Epithelial cell of esophagus (primary cell): ENCODE measurements at regions not wholly inside any gene's neighbourhood (a gene's known extent, or its start where the extent isn't known, plus 50 kb on each side); places are given as distances from the start of the nearest gene placed in this dataset.

Experiments used
- DNase-seq: peaks from one replicate; pipeline ENCODE4 v3.0.0; 2010; ENCODE audit warnings: low read depth
- H3K4me3 ChIP-seq: 2 replicates; pipeline ENCODE4 v1.5.1; 2011; ENCODE audit warnings: mild to moderate bottlenecking, low read length, control low read depth
- TF ChIP-seq, protein P1 (sequence below): IDR thresholded peaks from 2 replicates; pipeline ENCODE4 v1.5.1; 2011; ENCODE audit warnings: low read depth, mild to moderate bottlenecking, low read length, control low read depth, inconsistent platforms; ENCODE audit not compliant: insufficient read depth; ENCODE audit errors: missing control alignments

DNA sequence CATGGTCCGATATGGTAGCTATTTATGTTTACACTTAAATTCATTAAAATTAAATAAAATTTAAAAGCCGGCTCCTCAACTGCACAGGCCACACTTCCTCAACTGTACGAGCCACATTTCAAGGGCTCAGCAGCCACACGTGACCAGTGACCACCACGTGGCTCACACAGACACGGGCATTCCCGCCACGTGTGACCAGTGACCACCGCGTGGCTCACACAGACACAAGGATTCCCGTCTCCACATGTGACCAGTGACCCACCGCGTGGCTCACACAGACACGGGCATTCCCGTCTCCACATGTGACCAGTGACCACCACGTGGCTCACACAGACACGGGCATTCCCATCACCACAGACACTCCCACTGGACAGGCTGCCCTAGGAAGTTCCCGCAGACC, 91.3 kb downstream of the PDGFA start:
- H3K4me3 ChIP-seq, result no peak overlapping the region
- DNase-seq, result no peak
- TF ChIP-seq, protein P1, sequence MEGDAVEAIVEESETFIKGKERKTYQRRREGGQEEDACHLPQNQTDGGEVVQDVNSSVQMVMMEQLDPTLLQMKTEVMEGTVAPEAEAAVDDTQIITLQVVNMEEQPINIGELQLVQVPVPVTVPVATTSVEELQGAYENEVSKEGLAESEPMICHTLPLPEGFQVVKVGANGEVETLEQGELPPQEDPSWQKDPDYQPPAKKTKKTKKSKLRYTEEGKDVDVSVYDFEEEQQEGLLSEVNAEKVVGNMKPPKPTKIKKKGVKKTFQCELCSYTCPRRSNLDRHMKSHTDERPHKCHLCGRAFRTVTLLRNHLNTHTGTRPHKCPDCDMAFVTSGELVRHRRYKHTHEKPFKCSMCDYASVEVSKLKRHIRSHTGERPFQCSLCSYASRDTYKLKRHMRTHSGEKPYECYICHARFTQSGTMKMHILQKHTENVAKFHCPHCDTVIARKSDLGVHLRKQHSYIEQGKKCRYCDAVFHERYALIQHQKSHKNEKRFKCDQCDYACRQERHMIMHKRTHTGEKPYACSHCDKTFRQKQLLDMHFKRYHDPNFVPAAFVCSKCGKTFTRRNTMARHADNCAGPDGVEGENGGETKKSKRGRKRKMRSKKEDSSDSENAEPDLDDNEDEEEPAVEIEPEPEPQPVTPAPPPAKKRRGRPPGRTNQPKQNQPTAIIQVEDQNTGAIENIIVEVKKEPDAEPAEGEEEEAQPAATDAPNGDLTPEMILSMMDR, result no peak

DNA sequence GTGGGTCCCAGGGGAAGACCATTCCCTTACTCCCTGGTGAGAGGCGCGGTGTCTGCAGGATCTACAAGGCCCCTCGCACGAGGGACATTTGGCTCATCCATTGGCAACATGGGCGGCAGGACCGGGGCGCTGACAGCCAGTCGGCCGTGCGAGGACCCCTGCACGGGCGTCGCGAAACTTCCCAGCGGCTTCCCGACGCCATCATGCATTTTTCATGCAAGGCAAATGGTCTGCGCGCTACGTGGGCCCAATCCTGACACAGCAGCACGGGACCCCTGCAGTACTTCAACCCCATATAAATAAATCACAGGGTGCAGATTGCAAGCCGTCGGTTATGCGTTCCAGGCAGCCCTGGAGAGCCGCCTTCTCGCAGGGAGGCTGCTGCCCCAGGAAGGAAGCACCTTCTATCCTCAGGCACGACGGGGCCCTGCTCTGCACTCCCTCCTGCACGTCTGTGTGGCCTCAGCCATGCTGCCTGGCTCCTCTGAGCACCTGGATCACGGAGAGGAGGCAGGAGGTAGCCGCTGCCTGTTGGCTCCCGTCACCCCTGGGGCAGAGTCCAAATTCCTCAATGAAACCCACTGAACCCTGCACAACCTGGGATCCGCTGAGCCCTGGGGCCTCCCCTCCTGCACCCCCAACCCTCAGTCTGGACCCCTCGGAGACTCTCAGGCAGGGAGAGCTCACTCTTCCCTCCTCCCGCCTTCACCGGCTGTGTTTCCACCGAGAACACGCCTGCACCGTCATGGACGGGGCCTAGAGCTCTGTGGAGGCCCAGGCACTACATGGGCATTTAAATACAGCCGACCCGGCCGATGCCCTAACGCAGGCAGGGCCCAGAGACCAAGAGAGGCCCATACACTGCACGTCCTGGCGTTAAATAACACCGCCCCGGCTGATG, 90.5 kb downstream of the PDGFA start:
- TF ChIP-seq, protein P1, result no peak

GRCh38 chr7:429828-430180, 89.8 kb downstream of the PDGFA start:
- TF ChIP-seq, protein P1, result no peak

More for the DNA sequence above, 90.5 kb downstream of the PDGFA start:
- H3K4me3 ChIP-seq, result no peak overlapping the region
- DNase-seq, result no peak

GRCh38 chr7:431041-431440, 88.6 kb downstream of the PDGFA start:
- H3K4me3 ChIP-seq, result no peak overlapping the region
- TF ChIP-seq, protein P1, result no peak
- DNase-seq, result no peak

More at GRCh38 chr7:429828-430180, 89.8 kb downstream of the PDGFA start:
- DNase-seq, result no peak
- no peak overlapping the region for H3K4me3 ChIP-seq

- H3K4me3 ChIP-seq, result no peak overlapping the region
- no peak for DNase-seq
- TF ChIP-seq, protein P1, result no peak
Measured at GRCh38 chr7:431658-432111, 88.0 kb downstream of the PDGFA start.

DNA sequence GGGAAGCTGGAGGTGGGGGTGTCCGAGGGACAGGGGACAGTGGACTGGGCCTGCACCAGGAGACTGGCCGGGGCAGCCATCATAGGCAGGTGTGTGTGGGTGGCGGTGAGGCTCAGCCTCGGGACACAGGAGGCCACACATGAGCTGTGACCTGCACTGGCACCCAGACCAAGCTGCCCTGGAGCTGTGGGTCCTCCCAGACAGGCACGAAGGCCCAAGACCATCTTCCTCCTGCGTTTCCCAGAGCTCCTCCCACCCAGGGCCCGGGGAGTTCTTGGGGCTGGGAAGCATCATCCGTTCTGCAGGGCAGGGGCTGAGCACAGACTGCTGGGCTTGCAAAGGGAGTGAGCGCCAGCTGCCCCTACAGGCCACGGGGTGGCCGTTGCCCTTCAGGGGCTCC, 87.4 kb downstream of the PDGFA start:
- H3K4me3 ChIP-seq, result no peak overlapping the region
- DNase-seq, result no peak
- TF ChIP-seq, protein P1, result no peak
